OCI-LY1 (cell line): ENCODE measurements at regions not wholly inside any gene's neighbourhood (a gene's known extent, or its start where the extent isn't known, plus 50 kb on each side); places are given as distances from the start of the nearest gene placed in this dataset.

ENCODE experiments used
- H2AFZ ChIP-seq: fragments of 200-600 bp; sonication (generic), shearing (Covaris generic); 2 replicates; pipeline ENCODE4 v1.6.0; 2014; ENCODE audit warnings: antibody characterized with exemption, mild to moderate bottlenecking, low read length
- H3F3A ChIP-seq: fragments of 200-600 bp; sonication (generic), shearing (Covaris generic); 2 replicates; pipeline ENCODE4 v1.6.0; 2014; ENCODE audit warnings: mild to moderate bottlenecking, antibody characterized with exemption, low read length, moderate library complexity; ENCODE audit not compliant: insufficient read depth
- H3K27ac ChIP-seq: fragments of 200-600 bp; sonication (generic); 2 replicates; pipeline ENCODE4 v1.5.1; 2014; ENCODE audit warnings: low read length, mixed run types, mild to moderate bottlenecking, low read depth; ENCODE audit not compliant: poor library complexity, severe bottlenecking
- H3K27me3 ChIP-seq: fragments of 200-600 bp; sonication (generic); 2 replicates; pipeline ENCODE4 v1.6.0; 2014; ENCODE audit warnings: antibody characterized with exemption, mild to moderate bottlenecking, low read length, moderate library complexity; ENCODE audit not compliant: insufficient read depth
- H3K36me3 ChIP-seq: fragments of 200-600 bp; sonication (generic); 2 replicates; pipeline ENCODE4 v1.6.1; 2014; ENCODE audit warnings: mild to moderate bottlenecking, antibody characterized with exemption, low read length, moderate library complexity, mixed read lengths; ENCODE audit not compliant: insufficient read depth
- H3K4me1 ChIP-seq: fragments of 200-600 bp; sonication (generic); 2 replicates; pipeline ENCODE4 v1.5.1; 2014; ENCODE audit warnings: mild to moderate bottlenecking, low read length, moderate library complexity; ENCODE audit not compliant: insufficient read depth, severe bottlenecking
- H3K4me2 ChIP-seq: fragments of 200-600 bp; sonication (generic), shearing (Covaris generic); 2 replicates; pipeline ENCODE4 v1.6.1; 2014; ENCODE audit warnings: low read length
- H3K4me3 ChIP-seq: fragments of 200-600 bp; sonication (generic); 2 replicates; pipeline ENCODE4 v1.5.1; 2014; ENCODE audit warnings: low read length, low read depth, mild to moderate bottlenecking, mixed read lengths; ENCODE audit not compliant: poor library complexity, severe bottlenecking
- H3K79me2 ChIP-seq: fragments of 200-600 bp; shearing (Covaris generic); 2 replicates; pipeline ENCODE4 v1.6.1; 2016; ENCODE audit warnings: mixed run types, low read length, mixed read lengths; ENCODE audit not compliant: insufficient read depth
- H3K9ac ChIP-seq: fragments of 200-600 bp; sonication (generic), shearing (Covaris generic); 2 replicates; pipeline ENCODE4 v1.6.1; 2014; ENCODE audit warnings: mild to moderate bottlenecking, low read length, mixed read lengths
- H3K9me2 ChIP-seq: fragments of 200-600 bp; sonication (generic), shearing (Covaris generic); 2 replicates; pipeline ENCODE4 v1.6.1; 2014; ENCODE audit warnings: low read depth, mild to moderate bottlenecking, low read length, mixed read lengths
- H3K9me3 ChIP-seq: fragments of 200-600 bp; shearing (Covaris generic); 2 replicates; pipeline ENCODE4 v1.6.1; 2014; ENCODE audit warnings: low read length, mixed read lengths
- H4K20me1 ChIP-seq: fragments of 200-600 bp; sonication (generic), shearing (Covaris generic); 2 replicates; pipeline ENCODE4 v1.6.0; 2016; ENCODE audit warnings: mild to moderate bottlenecking, low read length; ENCODE audit not compliant: insufficient read depth
- EZH2 ChIP-seq: fragments of 200-600 bp; sonication (generic), shearing (Covaris generic); IDR thresholded peaks from 2 replicates; pipeline ENCODE4 v1.8.0; 2017; ENCODE audit warnings: borderline replicate concordance, mixed run types, mild to moderate bottlenecking, antibody characterized with exemption, low read length, moderate library complexity, mixed read lengths
- TF ChIP-seq, protein P1 (sequence below): fragments of 200-600 bp; sonication (generic), shearing (Covaris generic); IDR thresholded peaks from 2 replicates; pipeline ENCODE4 v1.5.1; 2017; ENCODE audit warnings: mild to moderate bottlenecking, antibody characterized with exemption, low read length, moderate library complexity, mixed read lengths

DNA sequence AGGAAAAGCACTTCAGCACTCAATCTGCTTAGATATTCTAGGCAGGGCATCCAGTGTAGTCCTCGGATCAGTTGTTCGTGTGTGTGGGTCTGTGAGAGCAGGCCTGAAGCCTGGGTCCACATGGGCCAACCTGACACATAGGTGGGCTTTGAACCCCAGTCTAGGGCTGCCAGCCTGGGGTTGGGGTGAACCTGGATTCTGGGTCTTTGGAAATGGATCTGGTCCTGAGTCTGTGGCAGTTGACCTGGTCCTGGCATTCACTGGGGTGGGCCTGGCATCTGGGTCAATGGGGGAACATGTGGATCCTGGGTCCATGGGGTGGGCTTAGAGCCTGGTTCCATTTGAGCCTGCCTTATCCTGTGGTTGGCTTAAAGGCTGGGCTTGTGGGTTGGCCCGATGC is 492.6 kb upstream of the MAN1A1 start:
- Histone ChIP-seq H4K20me1 (no peaks in the 10 kb centered on the region), H3K27me3 (no peaks in the 10 kb centered on the region), H3K4me1 (no peaks in the 10 kb centered on the region), H2AFZ (no peak overlapping the region), H3K4me3 (no peak overlapping the region), H3K27ac (no peak overlapping the region), H3K36me3 (no peaks in the 10 kb centered on the region), H3K9me3 (no peaks in the 10 kb centered on the region), H3K9ac (no peak overlapping the region), H3K4me2 (no peak overlapping the region), H3F3A (no peaks in the 10 kb centered on the region), H3K79me2 (no peaks in the 10 kb centered on the region), H3K9me2 (no peaks in the 10 kb centered on the region)
- TF ChIP-seq EZH2: no peak
- TF ChIP-seq, protein P1, sequence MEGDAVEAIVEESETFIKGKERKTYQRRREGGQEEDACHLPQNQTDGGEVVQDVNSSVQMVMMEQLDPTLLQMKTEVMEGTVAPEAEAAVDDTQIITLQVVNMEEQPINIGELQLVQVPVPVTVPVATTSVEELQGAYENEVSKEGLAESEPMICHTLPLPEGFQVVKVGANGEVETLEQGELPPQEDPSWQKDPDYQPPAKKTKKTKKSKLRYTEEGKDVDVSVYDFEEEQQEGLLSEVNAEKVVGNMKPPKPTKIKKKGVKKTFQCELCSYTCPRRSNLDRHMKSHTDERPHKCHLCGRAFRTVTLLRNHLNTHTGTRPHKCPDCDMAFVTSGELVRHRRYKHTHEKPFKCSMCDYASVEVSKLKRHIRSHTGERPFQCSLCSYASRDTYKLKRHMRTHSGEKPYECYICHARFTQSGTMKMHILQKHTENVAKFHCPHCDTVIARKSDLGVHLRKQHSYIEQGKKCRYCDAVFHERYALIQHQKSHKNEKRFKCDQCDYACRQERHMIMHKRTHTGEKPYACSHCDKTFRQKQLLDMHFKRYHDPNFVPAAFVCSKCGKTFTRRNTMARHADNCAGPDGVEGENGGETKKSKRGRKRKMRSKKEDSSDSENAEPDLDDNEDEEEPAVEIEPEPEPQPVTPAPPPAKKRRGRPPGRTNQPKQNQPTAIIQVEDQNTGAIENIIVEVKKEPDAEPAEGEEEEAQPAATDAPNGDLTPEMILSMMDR: no peak

DNA sequence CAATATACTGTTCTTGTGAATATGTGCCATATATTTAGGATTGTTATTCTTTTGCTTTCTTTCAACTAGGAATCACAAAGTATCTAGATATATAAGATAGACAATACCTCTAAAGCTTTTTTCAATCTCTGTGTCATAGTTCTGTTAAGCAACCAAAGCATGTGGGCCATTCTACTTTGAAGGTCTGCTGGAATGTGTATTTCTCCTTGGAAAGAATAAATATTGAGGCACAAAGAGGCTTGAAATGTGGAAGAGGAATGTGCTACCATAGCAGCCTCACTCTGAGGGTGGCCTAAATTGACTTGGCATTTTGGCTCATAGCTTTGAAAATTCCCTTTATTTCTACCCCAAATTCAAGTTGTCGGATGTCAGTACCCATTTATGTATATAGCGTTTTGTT is 488.5 kb upstream of the MAN1A1 start:
- TF ChIP-seq, protein P1: no peak
- TF ChIP-seq EZH2: no peak
- no peaks in the 10 kb centered on the region for H4K20me1 ChIP-seq
- no peaks in the 10 kb centered on the region for H3K9me2 ChIP-seq
- H3K9me3 ChIP-seq: no peaks in the 10 kb centered on the region
- no peaks in the 10 kb centered on the region for H3F3A ChIP-seq
- H3K27me3 ChIP-seq: no peaks in the 10 kb centered on the region
- H3K9ac ChIP-seq: no peak overlapping the region
- no peak overlapping the region for H3K4me3 ChIP-seq
- H3K4me2 ChIP-seq: no peak overlapping the region
- H3K27ac ChIP-seq: no peak overlapping the region
- no peak overlapping the region for H2AFZ ChIP-seq
- no peaks in the 10 kb centered on the region for H3K36me3 ChIP-seq
- H3K4me1 ChIP-seq: no peaks in the 10 kb centered on the region
- no peaks in the 10 kb centered on the region for H3K79me2 ChIP-seq

DNA sequence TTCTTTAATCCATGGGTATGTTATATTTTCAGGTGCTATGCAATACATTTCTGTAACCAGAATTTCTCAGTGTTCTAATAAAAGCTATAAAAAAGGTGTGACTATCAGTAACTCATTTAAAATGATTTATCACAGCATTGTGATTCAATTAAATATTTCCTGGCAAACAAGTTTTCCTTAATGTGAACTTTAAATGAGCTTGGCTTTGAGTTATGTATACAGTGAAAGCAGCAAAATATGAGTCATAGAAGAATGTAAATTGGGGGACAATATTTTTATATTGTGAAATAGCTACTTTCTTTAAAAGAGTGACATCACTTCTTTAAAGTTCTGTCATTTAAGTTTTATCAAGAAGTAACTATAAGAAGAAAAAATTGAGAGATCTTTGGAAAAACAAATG is 484.9 kb upstream of the MAN1A1 start:
- no peaks in the 10 kb centered on the region for H3K27me3 ChIP-seq
- H3F3A ChIP-seq: no peaks in the 10 kb centered on the region
- H3K9me2 ChIP-seq: no peaks in the 10 kb centered on the region
- TF ChIP-seq, protein P1: no peak
- no peak for TF ChIP-seq EZH2
- no peak overlapping the region for H2AFZ ChIP-seq
- H3K36me3 ChIP-seq: no peaks in the 10 kb centered on the region
- no peaks in the 10 kb centered on the region for H3K4me1 ChIP-seq
- no peak overlapping the region for H3K4me2 ChIP-seq
- H3K9ac ChIP-seq: no peak overlapping the region
- no peaks in the 10 kb centered on the region for H3K9me3 ChIP-seq
- no peaks in the 10 kb centered on the region for H4K20me1 ChIP-seq
- H3K4me3 ChIP-seq: no peak overlapping the region
- no peak overlapping the region for H3K27ac ChIP-seq
- no peaks in the 10 kb centered on the region for H3K79me2 ChIP-seq
